ENCODE measurements at regions not wholly inside any gene's neighbourhood (a gene's known extent, or its start where the extent isn't known, plus 50 kb on each side); places are given as distances from the start of the nearest gene placed in this dataset.

DNA sequence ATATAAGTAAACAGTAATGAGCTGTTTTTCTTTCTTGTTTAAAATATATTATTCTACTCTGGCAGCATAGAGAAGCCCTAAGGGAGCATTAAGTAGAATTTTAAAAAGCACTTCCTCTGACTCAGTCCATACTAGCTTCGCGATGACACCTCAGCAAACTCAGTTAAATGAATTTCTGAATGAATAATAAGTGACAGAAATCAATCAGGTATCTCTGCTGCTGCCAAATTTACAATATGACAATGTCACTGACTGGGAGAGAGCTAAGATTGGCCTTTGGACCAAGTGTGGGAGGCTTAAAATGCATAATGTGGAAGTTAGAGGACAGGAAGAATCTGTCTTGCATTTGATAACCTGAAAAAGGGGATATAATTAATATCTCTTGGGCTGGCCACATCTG is 296.1 kb downstream of the HHIPL2 start:
- H3K27me3 Mint-ChIP-seq (ENCODE audit: low read depth), result no peaks in the 10 kb centered on the region
- Histone ChIP-seq H3K27ac (ENCODE audit: insufficient read length, low read depth, low read length) (no peak overlapping the region), H2BK20ac (ENCODE audit: low read depth, low read length, poor library complexity, severe bottlenecking) (no peak overlapping the region), H3K4ac (ENCODE audit: low read depth, low read length) (no peak overlapping the region), H3K56ac (ENCODE audit: insufficient read length, low read depth, low read length) (no peak overlapping the region), H3K27me3 (ENCODE audit: insufficient read depth, low read length) (no peaks in the 10 kb centered on the region), H2BK15ac (ENCODE audit: low read depth, low read length) (no peak overlapping the region), H3K4me2 (ENCODE audit: insufficient read depth, insufficient read length, low read length) (no peak overlapping the region), H2BK120ac (ENCODE audit: low read depth, low read length, poor library complexity, severe bottlenecking) (no peak overlapping the region), H4K5ac (ENCODE audit: insufficient read length, low read depth, low read length) (no peak overlapping the region), H3K9ac (ENCODE audit: extremely low read depth, insufficient read length, low read length) (no peak overlapping the region), H4K91ac (ENCODE audit: insufficient read length, low read depth, low read length) (no peak overlapping the region), H2BK12ac (ENCODE audit: insufficient read length, low read depth, low read length) (no peak overlapping the region), H3K23ac (ENCODE audit: insufficient read length, low read depth, low read length) (no peak overlapping the region), H3K14ac (ENCODE audit: insufficient read depth, low read length) (no peak overlapping the region), H3K18ac (ENCODE audit: insufficient read length, low read depth, low read length) (no peak overlapping the region), H4K8ac (replicated peaks; ENCODE audit: insufficient read length, low read depth, low read length) (no peak overlapping the region), H3K79me1 (ENCODE audit: insufficient read depth, low read depth, low read length, poor library complexity, severe bottlenecking) (no peaks in the 10 kb centered on the region), H2AFZ (ENCODE audit: low read length) (peak overlapping the region; percentile 22), H3T11ph (ENCODE audit: low read length) (no peak overlapping the region), H2BK5ac (ENCODE audit: insufficient read length, low read length) (no peak overlapping the region), H3K23me2 (ENCODE audit: insufficient read length, low read depth, low read length, poor library complexity, severe bottlenecking) (no peaks in the 10 kb centered on the region), H3K4me1 (ENCODE audit: insufficient read depth, low read length) (peaks cover 6% of the 10 kb centered on the region), H2AK5ac (ENCODE audit: insufficient read length, low read length) (no peak overlapping the region), H3K9me3 (ENCODE audit: control insufficient read depth, low read depth, low read length) (no peaks in the 10 kb centered on the region), H3K79me2 (ENCODE audit: insufficient read depth, low read length) (no peaks in the 10 kb centered on the region), H4K20me1 (ENCODE audit: control insufficient read depth, insufficient read depth, insufficient read length) (no peaks in the 10 kb centered on the region)
- H3K27ac Mint-ChIP-seq, result no peak overlapping the region
- H3K4me1 Mint-ChIP-seq, result peaks cover 22 to 25% of the 10 kb centered on the region in 2 experiments
- no peak overlapping the region for H3K4me3 Mint-ChIP-seq
- WGBS (ENCODE audit: extremely low coverage, insufficient read length, low lambda C conversion rate), result no CpG with 5 or more reads among the region's 2 CpGs
- TF ChIP-seq, protein P1, sequence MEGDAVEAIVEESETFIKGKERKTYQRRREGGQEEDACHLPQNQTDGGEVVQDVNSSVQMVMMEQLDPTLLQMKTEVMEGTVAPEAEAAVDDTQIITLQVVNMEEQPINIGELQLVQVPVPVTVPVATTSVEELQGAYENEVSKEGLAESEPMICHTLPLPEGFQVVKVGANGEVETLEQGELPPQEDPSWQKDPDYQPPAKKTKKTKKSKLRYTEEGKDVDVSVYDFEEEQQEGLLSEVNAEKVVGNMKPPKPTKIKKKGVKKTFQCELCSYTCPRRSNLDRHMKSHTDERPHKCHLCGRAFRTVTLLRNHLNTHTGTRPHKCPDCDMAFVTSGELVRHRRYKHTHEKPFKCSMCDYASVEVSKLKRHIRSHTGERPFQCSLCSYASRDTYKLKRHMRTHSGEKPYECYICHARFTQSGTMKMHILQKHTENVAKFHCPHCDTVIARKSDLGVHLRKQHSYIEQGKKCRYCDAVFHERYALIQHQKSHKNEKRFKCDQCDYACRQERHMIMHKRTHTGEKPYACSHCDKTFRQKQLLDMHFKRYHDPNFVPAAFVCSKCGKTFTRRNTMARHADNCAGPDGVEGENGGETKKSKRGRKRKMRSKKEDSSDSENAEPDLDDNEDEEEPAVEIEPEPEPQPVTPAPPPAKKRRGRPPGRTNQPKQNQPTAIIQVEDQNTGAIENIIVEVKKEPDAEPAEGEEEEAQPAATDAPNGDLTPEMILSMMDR (conservative IDR thresholded peaks at IDR 0.05), result no peak
- no peaks in the 10 kb centered on the region; a peak in 1 of 7 replicates for H3K36me3 Mint-ChIP-seq (ENCODE audit: insufficient read depth in 1 of 3, low read depth in 3 of 3)
- H3K9me3 Mint-ChIP-seq, result peaks cover 0 to 5% of the 10 kb centered on the region in 2 experiments; a peak in 3 of 5 replicates
- no peak for DNase-seq
